HG03457 (cell line): ENCODE measurements at regions not wholly inside any gene's neighbourhood (a gene's known extent, or its start where the extent isn't known, plus 50 kb on each side); places are given as distances from the start of the nearest gene placed in this dataset.
"Not testable (repeated sequence)": the region's sequence is repeated elsewhere in the genome, so short reads cannot be mapped to it uniquely, and the experiment has no call there.

Experiments used
- ATAC-seq: cut with Tn5 transposase; IDR thresholded peaks from one replicate; pipeline ENCODE4 v1.9.1; 2021; ENCODE audit warnings: moderate number of reproducible peaks; ENCODE audit not compliant: unreplicated experiment

GRCh38 chr22:48630433-48630754 is 1197.3 kb downstream of the BRD1 start:
- no peak for ATAC-seq

DNA sequence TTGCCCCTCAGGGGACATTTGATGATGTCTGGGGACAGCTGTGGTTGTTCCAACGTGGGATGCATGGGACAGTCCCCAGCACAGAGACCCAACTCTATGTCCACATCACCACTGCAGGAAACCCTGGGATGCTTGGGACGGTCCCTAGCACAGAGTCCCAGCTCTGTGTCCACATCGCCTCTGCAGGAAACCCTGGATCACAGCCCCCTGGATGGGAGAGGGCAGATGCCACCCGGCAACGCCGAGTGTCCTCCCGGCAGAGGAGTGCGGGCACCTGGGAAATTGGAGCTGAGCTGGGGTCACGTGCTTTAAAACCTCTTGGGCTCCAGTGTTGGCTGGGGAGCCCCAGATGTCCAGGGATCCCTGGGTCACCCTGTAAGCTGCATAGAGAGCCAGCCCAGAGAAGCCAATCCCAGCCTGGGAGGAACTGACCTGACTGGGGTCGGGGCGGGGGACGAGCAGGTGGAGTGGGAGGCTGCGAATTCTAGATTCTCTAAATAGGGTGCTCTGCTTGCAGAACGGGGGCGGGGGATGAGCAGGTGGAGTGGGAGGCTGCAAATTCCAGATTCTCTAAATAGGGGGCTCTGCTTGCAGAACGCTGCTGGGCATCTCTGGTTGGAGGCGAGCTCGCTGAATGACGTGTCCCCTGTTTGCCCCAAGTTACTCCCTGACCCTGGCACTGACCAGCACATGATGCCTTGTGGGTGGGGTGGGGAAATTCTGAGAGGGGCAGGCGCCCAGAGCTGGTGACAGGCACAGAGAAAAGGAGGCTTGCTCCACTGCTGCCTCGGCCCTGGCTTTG is 1197.8 kb downstream of the BRD1 start:
- no peak for ATAC-seq

DNA sequence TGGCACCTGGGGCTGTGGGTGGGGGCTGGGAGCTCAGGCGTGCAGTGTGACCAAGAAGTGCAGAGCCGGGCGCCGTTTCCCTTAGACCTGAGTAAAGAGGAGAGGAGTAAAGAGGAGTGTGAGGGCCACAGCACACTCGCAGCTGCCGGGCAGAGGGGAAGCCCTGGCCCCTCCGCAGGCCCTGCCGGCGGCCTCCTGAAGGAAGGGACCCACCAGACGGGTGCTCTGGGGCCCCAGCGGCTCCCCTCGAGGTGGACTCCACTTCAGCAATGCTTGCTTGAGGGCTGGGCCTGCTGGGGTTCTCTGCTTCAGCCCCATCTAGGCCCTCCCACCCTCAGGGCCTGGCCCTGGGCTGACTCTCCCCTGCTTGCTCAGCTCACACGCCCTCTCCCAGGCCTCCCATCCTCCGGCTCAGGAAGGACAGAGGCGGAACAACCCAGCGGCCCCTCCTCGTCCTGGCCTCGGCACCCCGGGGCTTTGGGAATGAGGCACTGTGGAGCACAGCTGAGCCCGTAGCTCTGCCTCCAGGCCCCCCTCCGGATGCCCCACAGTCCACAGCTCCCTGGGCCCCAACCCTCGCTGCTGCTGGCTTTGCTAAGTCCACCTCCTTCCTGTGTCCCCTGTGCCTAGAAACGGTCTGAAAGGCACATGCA is 1198.7 kb downstream of the BRD1 start:
- ATAC-seq: no peak

- ATAC-seq: no peak
These were observed 1199.7 kb downstream of the BRD1 start for GRCh38 chr22:48627966-48628365.

DNA sequence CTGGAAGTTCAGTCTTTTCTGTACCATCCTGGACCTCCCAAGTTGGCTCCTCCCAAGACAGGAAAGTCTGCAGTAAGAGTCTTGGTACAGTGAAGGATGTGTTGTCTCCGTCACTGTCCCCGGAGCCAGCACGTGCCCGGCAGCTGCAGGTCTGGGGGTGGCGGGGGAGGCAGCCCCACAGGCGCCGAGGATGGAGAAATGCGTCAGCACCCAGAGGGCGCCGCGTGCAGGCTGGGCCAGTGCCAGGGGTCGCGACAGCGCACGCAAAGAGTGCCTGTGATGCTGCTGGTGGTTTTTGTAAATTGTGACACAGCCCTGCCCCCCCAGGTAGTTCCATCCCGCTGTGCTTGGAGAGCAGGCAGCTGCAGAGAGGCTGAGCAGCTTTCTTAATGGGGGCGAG is 1200.5 kb downstream of the BRD1 start:
- no peak for ATAC-seq

- no peak for ATAC-seq
These were observed 1203.3 kb downstream of the BRD1 start for GRCh38 chr22:48624401-48624800.

- no peak for ATAC-seq
These were observed 1204.7 kb downstream of the BRD1 start for GRCh38 chr22:48622891-48623545.

- ATAC-seq: no peak
These were observed 1206.6 kb downstream of the BRD1 start for GRCh38 chr22:48621085-48621484.

DNA sequence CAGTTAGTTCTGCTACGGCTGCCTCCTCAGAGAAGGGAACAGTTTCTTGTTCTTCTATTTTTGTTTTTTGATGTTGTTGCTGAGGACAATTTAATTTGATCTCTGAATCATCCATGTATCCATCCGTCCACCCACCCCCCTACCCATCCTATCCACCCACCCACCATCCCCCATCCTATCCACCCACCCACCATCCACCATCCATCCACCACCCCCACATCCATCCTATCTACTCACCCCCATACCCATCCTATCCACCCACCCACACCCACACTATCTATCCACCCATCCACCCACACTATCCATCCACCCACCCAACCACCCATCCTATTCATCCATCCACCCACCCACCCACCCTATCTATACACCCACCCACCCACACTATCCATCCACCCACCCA is 1207.2 kb downstream of the BRD1 start:
- not testable (repeated sequence) for ATAC-seq

GRCh38 chr22:48619721-48620120 is 1208.0 kb downstream of the BRD1 start:
- no peak for ATAC-seq

GRCh38 chr22:48618326-48618725 is 1209.3 kb downstream of the BRD1 start:
- no peak for ATAC-seq

GRCh38 chr22:48616656-48617055 is 1211.0 kb downstream of the BRD1 start:
- ATAC-seq: no peak

DNA sequence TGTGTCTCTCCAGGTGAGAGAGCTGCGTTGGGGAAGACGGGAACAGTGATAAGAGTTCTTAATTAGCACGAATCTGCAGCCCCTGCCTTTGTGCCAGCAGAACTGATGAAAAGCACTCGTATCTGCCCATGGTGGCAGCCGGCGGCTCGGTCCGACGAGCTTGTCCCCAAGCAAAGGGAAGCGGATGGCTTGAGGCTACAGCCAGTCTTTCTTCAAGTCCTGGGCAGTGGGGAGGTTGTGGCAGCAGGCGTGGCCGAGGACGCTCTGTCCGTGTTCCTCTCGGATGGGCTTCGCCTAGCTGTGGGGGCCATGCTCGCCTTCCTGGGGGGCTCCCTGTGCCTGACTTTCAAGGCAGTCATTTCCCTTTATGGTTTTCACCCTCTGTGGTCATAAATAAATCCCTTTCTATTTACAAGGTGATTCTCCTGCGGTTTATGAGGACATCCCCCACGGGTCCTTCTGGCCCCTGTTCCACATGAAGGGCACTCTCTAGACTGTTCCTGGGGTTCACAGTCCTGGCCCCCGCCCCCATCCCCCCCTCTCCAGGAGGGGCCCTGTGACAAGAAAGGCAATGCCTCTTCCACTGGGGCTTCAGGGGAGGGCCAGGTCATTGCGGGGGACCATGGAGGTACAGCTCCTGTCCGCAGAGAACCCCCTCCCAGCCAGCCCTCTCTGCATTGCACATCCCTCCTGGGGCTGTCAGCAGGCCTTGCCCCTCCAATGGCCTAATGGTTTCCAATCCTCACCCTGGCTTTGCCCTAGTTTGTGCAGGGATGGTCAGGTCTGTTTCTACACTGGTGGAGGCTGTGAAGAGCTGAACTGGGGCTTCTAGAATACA is 1212.3 kb downstream of the BRD1 start:
- ATAC-seq: no peak

GRCh38 chr22:48613566-48614200 is 1214.0 kb downstream of the BRD1 start:
- ATAC-seq: no peak

DNA sequence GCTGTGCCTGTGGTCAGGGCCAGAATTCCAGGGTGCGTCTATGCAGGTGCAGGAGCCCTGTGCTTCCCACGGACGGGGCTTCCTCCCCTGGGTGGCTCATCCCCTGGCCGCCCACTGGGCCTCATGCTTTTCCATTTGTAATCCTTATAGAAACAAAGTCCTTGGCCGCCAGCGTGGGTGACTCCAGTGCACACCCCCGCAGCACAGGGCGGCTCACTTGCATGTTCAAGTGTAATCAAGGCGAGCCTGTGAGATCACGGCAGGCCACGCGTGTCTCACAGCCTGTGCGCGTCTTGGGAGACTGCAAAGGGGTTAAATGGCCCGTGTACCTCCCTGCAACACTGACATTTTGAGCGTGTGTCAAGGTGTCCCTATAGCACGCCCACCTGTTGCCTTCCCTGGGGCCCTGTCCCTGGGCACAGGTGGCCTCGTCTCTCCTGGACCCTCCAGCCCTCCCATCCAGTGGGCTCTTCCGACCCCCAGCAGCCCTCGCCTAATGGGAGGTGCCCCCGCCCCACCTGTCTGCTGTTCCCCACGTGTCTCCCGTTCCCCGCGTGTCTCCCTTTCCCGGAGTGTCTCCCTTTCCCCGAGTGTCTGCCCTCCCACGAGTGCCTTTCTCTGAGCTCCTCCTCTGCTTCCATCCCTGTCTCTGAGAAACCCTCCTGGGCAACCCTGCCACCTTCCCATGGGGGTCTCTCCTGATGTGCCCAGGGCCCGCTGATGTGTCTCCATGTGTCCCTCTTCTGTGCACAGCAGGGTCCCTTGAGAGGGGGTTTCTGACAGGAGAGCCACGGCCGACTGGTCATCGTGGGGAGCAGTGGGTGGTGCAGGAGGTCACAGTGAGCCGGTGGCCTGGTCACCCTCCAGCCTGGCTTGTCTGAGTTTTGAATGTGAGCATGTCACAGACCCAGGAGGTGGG is 1215.3 kb downstream of the BRD1 start:
- ATAC-seq: no peak

GRCh38 chr22:48609279-48609865 is 1218.3 kb downstream of the BRD1 start:
- no peak for ATAC-seq

DNA sequence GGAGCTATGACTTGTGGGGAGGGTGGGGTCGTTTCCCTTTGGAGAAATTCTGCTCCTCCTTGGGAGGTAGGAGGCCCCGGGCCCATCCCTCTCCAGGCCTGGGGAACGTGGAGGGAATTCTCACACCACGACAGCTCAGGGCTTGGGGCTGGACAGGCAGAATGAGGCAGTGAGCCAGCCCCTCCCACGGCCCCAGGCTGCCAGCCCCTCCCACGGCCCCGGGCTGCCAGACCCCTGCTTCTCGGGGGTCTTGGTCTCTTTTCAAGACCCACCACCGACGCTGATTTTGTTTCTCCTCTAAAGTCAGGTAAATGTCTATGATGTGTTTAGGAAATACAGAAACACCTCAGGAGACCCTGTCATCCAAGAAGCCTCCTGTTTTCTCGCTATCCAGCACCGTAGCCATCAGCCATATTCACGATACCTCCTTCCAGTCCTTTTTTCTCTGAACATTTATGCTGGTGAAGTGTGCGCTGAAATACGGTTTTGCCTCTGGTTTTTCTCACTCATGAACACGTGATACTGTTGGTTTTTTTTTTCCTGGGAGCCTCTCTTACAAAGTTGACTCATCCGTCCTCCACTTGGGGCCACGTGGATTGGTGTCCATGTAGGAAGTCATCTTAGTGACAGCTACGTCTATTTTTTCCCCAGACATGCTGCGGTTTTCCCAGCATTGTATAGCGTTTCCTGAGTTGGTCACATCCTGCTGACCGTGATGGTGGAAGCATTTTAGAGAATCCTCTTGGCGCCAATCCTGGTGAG is 1219.6 kb downstream of the BRD1 start:
- ATAC-seq: no peak

DNA sequence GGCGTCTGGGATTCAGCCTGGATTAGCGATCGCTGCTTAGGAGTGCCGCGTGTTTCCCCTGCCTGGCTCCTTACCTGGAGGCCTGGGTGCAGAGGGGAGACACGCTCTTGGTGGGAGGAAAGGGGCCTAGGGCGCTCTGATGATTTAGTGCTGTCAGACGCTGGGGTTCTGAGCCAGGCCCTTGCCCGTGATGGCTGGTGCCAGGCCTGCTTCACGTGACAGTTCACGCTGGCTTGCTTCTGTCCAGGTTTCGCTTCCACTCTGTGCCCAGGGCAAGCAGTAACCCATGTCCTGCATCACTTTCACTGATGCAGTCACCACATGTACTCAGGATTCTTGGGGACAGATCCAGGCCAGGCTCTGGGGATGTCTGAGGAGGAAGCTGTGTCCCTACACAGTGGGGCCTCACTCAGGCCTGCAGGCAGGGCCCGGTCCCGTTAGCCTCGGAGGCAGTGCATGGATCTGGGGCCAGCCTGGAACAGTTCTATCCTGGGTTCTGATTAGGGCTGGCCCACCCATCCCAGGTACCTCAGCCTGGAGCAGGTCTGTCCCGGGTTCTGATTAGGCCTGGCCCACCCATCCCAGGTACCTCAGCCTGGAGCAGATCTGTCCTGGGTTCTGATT is 1220.9 kb downstream of the BRD1 start:
- ATAC-seq: no peak
